ENCODE measurements at regions not wholly inside any gene's neighbourhood (a gene's known extent, or its start where the extent isn't known, plus 50 kb on each side); places are given as distances from the start of the nearest gene placed in this dataset.
A peak's percentile ranks its signal among the peaks of the same experiment; 100 is the strongest.

- TF ChIP-seq EZH2phosphoT487 (IDR thresholded peaks at IDR 0.05; ENCODE audit: low read depth, severe bottlenecking, unreplicated experiment) (no peak), CTCF (IDR thresholded peaks at IDR 0.05; ENCODE audit: poor library complexity) (no peak), EZH2 (IDR thresholded peaks at IDR 0.05; ENCODE audit: borderline replicate concordance) (no peak)
- no peaks in the 10 kb centered on the region for H3K9me3 ChIP-seq (ENCODE audit: low read depth)
- no peaks in the 10 kb centered on the region for H3K36me3 ChIP-seq (replicated peaks; ENCODE audit: insufficient read depth, low read depth)
- H3K27me3 ChIP-seq: no peaks in the 10 kb centered on the region
- no peaks in the 10 kb centered on the region for H4K20me1 ChIP-seq (ENCODE audit: insufficient read depth, poor library complexity, severe bottlenecking)
- no peak overlapping the region for H3K4me2 ChIP-seq
- H3K4me1 ChIP-seq (ENCODE audit: insufficient read depth): no peaks in the 10 kb centered on the region
- H3K4me3 ChIP-seq: no peak overlapping the region
- H3K79me2 ChIP-seq: no peaks in the 10 kb centered on the region
- no peak overlapping the region for H3K27ac ChIP-seq
- H2AFZ ChIP-seq: no peak overlapping the region
- no peaks in the 10 kb centered on the region for H3K9me2 ChIP-seq (replicated peaks; ENCODE audit: insufficient read depth)
- no peak for DNase-seq (ENCODE audit: low spot score)
Measured at GRCh38 chr13:78147905-78148304, 229.3 kb upstream of the EDNRB start.

GRCh38 chr13:78145276-78145675, 226.6 kb upstream of the EDNRB start:
- Histone ChIP-seq H3K4me2 (no peak overlapping the region), H3K4me1 (ENCODE audit: insufficient read depth) (no peaks in the 10 kb centered on the region), H3K36me3 (replicated peaks; ENCODE audit: insufficient read depth, low read depth) (no peaks in the 10 kb centered on the region), H3K79me2 (no peaks in the 10 kb centered on the region), H4K20me1 (ENCODE audit: insufficient read depth, poor library complexity, severe bottlenecking) (no peaks in the 10 kb centered on the region), H3K9me3 (ENCODE audit: low read depth) (no peaks in the 10 kb centered on the region), H3K27me3 (no peaks in the 10 kb centered on the region), H2AFZ (no peak overlapping the region), H3K27ac (no peak overlapping the region), H3K4me3 (no peak overlapping the region), H3K9me2 (replicated peaks; ENCODE audit: insufficient read depth) (no peaks in the 10 kb centered on the region)
- WGBS (ENCODE audit: low lambda C conversion rate, missing lambda C conversion rate): 83% methylated on average over 1 of the region's 1 CpG
- TF ChIP-seq EZH2 (IDR thresholded peaks at IDR 0.05; ENCODE audit: borderline replicate concordance): no peak
- TF ChIP-seq CTCF (IDR thresholded peaks at IDR 0.05; ENCODE audit: poor library complexity): no peak
- TF ChIP-seq EZH2phosphoT487 (IDR thresholded peaks at IDR 0.05; ENCODE audit: low read depth, severe bottlenecking, unreplicated experiment): no peak
- DNase-seq (ENCODE audit: low spot score): no peak

GRCh38 chr13:78139765-78140164, 221.1 kb upstream of the EDNRB start:
- Histone ChIP-seq H3K4me1 (ENCODE audit: insufficient read depth) (no peaks in the 10 kb centered on the region), H4K20me1 (ENCODE audit: insufficient read depth, poor library complexity, severe bottlenecking) (no peaks in the 10 kb centered on the region), H3K27ac (no peak overlapping the region), H3K4me3 (no peak overlapping the region), H3K27me3 (no peaks in the 10 kb centered on the region), H3K9me3 (ENCODE audit: low read depth) (no peaks in the 10 kb centered on the region), H3K4me2 (no peak overlapping the region), H3K9me2 (replicated peaks; ENCODE audit: insufficient read depth) (no peaks in the 10 kb centered on the region), H3K36me3 (replicated peaks; ENCODE audit: insufficient read depth, low read depth) (no peaks in the 10 kb centered on the region), H3K79me2 (no peaks in the 10 kb centered on the region), H2AFZ (no peak overlapping the region)
- WGBS (ENCODE audit: low lambda C conversion rate, missing lambda C conversion rate): 25% methylated on average over 2 of the region's 2 CpGs
- no peak for DNase-seq (ENCODE audit: low spot score)
- TF ChIP-seq EZH2 (IDR thresholded peaks at IDR 0.05; ENCODE audit: borderline replicate concordance): no peak
- TF ChIP-seq CTCF (IDR thresholded peaks at IDR 0.05; ENCODE audit: poor library complexity): no peak
- TF ChIP-seq EZH2phosphoT487 (IDR thresholded peaks at IDR 0.05; ENCODE audit: low read depth, severe bottlenecking, unreplicated experiment): no peak

- Histone ChIP-seq H2AFZ (no peak overlapping the region), H3K4me1 (ENCODE audit: insufficient read depth) (no peaks in the 10 kb centered on the region), H3K27ac (no peak overlapping the region), H3K9me3 (ENCODE audit: low read depth) (no peaks in the 10 kb centered on the region), H3K9me2 (replicated peaks; ENCODE audit: insufficient read depth) (no peaks in the 10 kb centered on the region), H3K79me2 (no peaks in the 10 kb centered on the region), H3K27me3 (no peaks in the 10 kb centered on the region), H3K36me3 (replicated peaks; ENCODE audit: insufficient read depth, low read depth) (no peaks in the 10 kb centered on the region), H4K20me1 (ENCODE audit: insufficient read depth, poor library complexity, severe bottlenecking) (no peaks in the 10 kb centered on the region), H3K4me3 (no peak overlapping the region), H3K4me2 (no peak overlapping the region)
- TF ChIP-seq EZH2 (IDR thresholded peaks at IDR 0.05; ENCODE audit: borderline replicate concordance) (no peak), CTCF (IDR thresholded peaks at IDR 0.05; ENCODE audit: poor library complexity) (no peak), EZH2phosphoT487 (IDR thresholded peaks at IDR 0.05; ENCODE audit: low read depth, severe bottlenecking, unreplicated experiment) (no peak)
- WGBS (ENCODE audit: low lambda C conversion rate, missing lambda C conversion rate): 48% methylated on average over 2 of the region's 2 CpGs
- peak; percentile 19 for DNase-seq (ENCODE audit: low spot score)
Measured at GRCh38 chr13:78138756-78139155, 220.1 kb upstream of the EDNRB start.

Measured in hepatocyte (in vitro differentiated cells).